Effector CD4-positive, alpha-beta T cell (primary cell): ENCODE measurements at regions not wholly inside any gene's neighbourhood (a gene's known extent, or its start where the extent isn't known, plus 50 kb on each side); places are given as distances from the start of the nearest gene placed in this dataset.

Source experiments
- DNase-seq: peaks from one replicate; pipeline ENCODE4 v3.0.0-alpha.2; 2020

GRCh38 chr2:198788676-198789075 lies 669.1 kb downstream of the SATB2 start:
- no peak for DNase-seq

DNA sequence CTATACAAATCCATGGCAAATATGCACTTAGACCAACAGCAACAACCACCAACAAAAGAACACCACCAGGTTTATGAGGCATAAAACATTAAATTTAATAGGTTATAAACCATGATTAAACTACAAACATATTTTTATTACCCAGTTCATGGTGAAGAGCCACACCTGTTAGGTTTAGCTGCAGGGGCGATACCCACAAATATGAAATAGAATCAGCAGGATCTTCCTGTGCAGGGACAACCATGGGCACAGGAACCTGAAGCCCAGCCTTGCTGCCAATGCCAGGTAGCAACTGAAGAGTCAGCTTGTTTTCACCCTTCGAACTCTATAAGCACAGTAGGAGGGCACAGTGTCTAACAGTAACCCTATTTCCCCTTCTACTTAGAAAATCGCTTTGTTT lies 675.0 kb downstream of the SATB2 start:
- no peak for DNase-seq

GRCh38 chr2:198776616-198777406 lies 680.9 kb downstream of the SATB2 start:
- DNase-seq, result no peak

- DNase-seq, result no peak
Measured at GRCh38 chr2:198775737-198776136, 682.0 kb downstream of the SATB2 start.

DNA sequence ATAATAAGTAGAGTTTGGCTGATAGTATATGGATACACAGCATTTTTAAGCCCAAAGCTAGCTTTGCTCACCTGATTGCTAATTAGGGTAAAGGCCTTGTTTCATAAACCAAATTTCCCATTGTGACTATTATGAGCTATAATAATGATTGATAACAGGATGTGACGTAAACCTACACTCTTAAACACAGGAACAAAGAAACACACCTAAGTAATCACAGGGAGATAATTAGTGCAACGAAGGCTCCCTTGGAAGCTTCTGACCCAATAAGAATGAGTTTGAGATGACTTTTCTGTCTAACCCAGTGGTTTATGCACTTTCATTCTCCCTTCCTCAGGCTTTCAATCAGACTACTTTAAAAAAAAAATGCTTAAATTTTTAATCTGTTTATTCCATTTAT lies 683.2 kb downstream of the SATB2 start:
- no peak for DNase-seq

GRCh38 chr2:198767694-198768093 lies 690.0 kb downstream of the SATB2 start:
- DNase-seq, result no peak

- no peak for DNase-seq
Measured at GRCh38 chr2:198763793-198764192, 693.9 kb downstream of the SATB2 start.

GRCh38 chr2:198762441-198762840 lies 695.3 kb downstream of the SATB2 start:
- DNase-seq, result no peak

DNA sequence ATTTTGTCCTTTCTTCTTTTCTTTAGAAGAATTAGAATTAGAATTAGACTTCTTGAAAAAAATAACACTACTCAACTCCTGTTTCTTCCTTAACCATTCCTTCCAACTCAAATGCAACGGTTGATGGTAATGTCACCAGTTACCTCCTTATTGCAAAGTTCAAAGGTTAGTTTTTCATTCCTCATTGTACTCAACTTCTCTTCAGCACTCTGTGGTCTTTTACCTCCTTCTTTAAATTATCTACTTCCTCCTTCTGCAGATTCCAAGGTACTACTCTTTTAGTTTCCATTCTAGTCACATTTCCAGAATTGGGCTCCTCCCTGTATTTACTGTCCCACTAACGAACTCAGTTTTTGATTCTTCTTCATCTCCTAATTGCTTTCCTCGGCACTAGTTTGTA lies 700.7 kb downstream of the SATB2 start:
- DNase-seq, result no peak

DNA sequence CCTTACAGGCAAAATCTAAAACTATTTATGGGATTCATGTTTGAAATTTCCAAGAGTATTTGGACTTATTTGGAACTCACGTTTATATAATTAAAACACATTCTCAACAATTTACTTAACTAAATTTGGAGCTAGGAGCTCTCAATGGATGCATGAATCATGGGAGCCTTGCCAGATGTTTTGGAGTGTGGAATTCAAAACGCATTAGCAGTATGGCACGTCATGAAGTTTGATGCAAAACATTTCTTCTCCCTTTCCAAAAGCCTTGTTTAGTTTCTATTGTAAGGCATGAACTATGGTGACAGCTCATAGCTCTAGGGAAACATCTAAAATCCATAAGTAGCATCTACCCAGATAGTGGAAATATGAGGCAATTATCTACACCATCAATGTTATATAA lies 701.6 kb downstream of the SATB2 start:
- DNase-seq, result no peak

DNA sequence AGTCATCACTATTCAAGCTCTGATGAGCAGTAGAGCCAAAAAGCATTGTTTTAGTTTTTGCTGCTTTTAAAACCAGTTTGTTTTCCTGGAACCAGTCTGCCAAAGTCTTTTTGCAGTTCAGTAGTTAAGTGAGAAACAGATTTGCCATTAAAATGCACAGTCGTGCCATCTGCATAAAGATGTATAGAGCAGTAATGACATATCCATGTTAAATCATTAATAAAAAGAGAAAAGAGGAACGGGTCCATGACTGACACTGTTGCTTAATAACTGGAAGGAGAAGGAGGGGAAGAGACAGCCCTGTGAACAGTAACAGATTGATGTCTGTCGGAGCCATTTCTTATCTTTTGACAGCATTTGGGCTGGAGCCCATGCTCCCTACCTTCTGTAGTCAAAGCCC lies 704.6 kb downstream of the SATB2 start:
- DNase-seq, result no peak

- DNase-seq, result no peak
Measured at GRCh38 chr2:198749364-198749763, 708.4 kb downstream of the SATB2 start.

GRCh38 chr2:198731842-198732399 lies 725.8 kb downstream of the SATB2 start:
- DNase-seq, result no peak

DNA sequence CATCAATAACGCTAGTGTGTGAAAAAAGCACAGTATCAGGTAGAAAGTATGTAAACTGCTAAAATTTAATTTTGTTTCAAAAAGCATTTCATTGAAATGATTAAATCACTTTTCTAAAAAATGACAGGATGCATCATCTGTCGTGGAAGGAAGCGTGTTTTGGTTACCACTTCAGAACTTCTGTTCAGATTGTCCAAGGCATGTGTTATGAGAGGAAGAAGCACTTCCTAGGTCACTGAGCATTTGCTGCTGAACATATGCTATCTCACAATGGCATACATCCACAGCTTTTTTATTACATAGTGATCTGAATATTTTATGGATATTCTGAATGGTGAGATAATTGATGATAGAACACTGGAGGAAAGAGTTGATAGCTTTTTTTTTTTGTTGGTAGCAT lies 737.5 kb downstream of the SATB2 start:
- no peak for DNase-seq

GRCh38 chr2:198717451-198717850 lies 740.3 kb downstream of the SATB2 start:
- DNase-seq, result no peak

DNA sequence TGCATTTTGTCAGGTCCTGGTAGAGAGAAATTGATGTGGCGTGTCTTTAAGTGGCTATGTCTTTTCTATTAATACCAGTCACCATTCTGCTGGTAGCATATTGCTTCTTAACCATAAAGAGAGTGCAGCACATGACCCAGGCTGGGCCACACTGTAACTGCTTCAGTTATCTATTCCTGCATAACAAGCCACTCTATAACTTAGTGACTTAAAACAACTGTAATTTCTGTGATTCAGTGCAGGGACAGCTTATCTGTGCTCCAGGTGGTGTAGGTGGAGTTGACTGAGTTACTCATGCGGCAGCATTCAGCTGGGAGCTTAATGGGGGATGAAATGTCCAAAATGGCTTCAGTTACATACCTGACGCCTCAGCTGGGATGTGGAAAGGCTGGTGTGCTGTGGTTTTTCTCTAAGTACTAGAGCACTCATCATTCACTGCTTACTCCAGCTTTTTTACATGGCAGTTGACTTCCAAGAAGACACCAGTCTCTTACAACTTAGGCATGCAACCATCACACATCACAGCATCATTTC lies 742.4 kb downstream of the SATB2 start:
- DNase-seq, result no peak

DNA sequence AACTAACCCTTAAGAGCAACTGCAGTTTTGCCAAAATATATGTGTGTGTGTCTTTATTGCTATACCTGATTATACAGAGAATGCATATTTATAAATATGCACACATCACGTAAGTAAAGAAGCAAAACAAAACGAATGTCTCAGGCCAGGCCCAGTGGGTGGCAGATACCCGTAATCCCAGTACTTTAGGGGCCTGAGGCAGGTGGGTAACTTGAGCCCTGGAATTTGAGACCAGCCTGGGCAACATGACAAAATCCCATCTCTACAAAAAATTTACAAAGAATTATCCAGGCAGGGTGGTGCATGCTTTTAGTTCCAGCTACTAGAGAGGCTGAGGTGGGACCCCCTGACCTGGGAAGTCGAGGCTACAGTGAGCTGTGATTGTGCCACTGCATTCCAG lies 745.3 kb downstream of the SATB2 start:
- no peak for DNase-seq

DNA sequence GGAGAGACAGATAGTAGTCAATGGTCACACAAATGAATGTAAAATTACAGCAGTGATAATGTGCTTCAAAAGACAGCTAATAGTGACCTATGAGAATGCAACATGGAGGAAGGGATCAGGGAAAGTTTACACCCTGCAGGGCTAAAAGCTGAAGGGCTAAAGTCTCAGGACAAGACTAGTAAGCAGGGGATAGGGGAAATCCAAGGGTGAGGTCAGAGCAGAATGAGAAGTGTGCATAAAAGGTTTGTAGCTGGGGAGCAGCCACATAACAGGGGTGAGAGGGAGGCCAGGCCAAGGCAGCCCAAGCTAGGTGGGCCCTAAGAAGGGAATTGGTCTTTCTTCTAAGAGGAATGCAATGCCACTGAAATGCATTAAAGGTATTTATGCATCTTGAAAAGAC lies 746.3 kb downstream of the SATB2 start:
- no peak for DNase-seq

DNA sequence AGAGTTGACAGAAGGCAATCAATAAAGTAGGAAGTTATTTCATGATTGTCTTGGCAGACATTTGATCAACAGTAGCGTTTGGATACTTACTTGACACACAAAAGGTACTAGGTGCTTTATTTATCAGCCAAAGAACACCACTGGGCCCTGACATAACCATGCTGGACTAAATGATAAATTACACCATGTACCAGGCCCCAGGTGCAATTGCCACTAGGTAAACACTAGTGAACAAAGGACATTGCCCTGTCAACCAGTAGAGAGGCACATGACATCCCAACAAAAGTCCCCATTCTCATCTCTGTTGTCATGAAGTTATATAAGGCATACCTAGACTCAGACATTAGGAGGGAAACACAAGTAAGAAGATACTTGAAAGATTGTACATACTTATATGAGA lies 747.2 kb downstream of the SATB2 start:
- no peak for DNase-seq

DNA sequence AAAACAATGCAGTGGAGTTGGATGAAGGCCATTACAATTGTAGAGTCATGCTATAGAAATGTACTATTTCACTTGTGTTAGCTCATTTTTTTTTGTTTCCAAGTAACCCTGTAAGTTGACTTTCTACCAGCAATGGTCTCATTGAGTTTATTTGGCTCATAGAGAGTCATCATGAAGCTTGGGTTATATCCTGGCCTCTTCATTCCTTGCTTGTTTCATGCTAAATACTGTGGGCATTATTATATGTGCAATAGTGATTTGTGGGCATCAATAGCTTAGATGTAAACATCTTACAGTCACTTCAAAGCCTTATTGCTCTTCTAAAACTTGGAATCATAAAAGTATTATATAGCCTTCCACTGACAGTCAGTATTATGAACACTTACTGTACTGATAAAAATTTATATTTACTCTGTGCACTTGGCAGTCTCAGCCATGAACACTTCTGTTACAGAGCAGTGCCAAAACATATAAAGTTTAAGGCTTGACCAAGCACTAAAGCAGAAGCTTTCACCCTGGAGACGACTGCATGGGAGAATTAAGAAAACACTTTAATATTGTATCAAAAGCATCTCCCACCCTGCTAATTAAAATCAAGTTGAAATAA lies 751.2 kb downstream of the SATB2 start:
- no peak for DNase-seq

DNA sequence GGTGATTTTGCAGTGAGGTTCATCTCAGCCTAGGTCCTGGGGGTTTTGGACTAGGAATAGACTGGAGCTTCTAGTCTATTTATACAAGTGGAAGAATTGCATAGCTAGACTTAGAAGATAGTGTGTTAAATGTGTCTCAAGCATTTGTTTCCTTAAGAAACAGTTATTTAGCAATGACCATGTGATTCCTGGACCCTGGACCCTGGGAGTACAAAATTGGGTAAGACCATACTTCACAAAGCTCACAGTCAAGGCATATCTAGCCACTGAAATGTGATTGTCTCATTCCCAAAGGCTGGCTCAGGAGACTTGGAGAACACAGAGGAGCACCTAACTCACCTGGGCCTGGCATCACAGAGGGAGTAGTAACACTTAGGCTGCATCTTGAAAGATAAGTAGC lies 754.5 kb downstream of the SATB2 start:
- DNase-seq, result no peak

- no peak for DNase-seq
Measured at GRCh38 chr2:198702796-198703195, 754.9 kb downstream of the SATB2 start.

- no peak for DNase-seq
Measured at GRCh38 chr2:198701481-198701880, 756.3 kb downstream of the SATB2 start.

- DNase-seq, result no peak
Measured at GRCh38 chr2:198700319-198700718, 757.4 kb downstream of the SATB2 start.
